IMR-90 (cell line): ENCODE measurements at regions not wholly inside any gene's neighbourhood (a gene's known extent, or its start where the extent isn't known, plus 50 kb on each side); places are given as distances from the start of the nearest gene placed in this dataset.
A peak's percentile ranks its signal among the peaks of the same experiment; 100 is the strongest.

Experiments used
- ATAC-seq: fragments of 200-7000 bp; cut with Tn5 transposase; 2 replicates; pipeline ENCODE4 v1.9.1; 2020; ENCODE audit warnings: low read depth, mild to moderate bottlenecking, moderate library complexity
- BruUV-seq: library from RNA; stranded (reverse); fragments of 400-500 nt; replicated peaks from 2 replicates; lab custom pipeline; 2021; lab: Mats Ljungman, UMichigan
- CTCF ChIA-PET: fragments of 300-600 bp; formaldehyde crosslinking; extraction: SDS; loops from one replicate; lab custom pipeline; 2021; ENCODE audit warnings: antibody characterized with exemption; lab: Yijun Ruan, JAX
- POLR2A ChIA-PET: fragments of 300-600 bp; sonication (Branson Sonifier 250); formaldehyde crosslinking; loops from one replicate; lab custom pipeline; 2022; ENCODE audit warnings: antibody characterized with exemption; ENCODE audit not compliant: unreplicated experiment; lab: Charles Lee
- DNase-seq: peaks from one replicate; pipeline ENCODE4 v3.0.0; 2013
- H2AFZ ChIP-seq: replicated peaks from 2 replicates; pipeline ENCODE3; 2013; ENCODE audit warnings: low read length, mild to moderate bottlenecking; ENCODE audit not compliant: poor library complexity
- H2AK5ac ChIP-seq: 2 replicates; pipeline ENCODE4 v1.6.1; 2013; ENCODE audit warnings: low read depth, low read length, inconsistent platforms
- H2AK9ac ChIP-seq: replicated peaks from 2 replicates; pipeline ENCODE3; 2013; ENCODE audit warnings: mild to moderate bottlenecking, low read depth, low read length, moderate library complexity; ENCODE audit not compliant: poor library complexity
- H2BK120ac ChIP-seq: 2 replicates; pipeline ENCODE4 v1.6.1; 2013; ENCODE audit warnings: low read depth, low read length, inconsistent platforms
- H2BK15ac ChIP-seq: 3 replicates; pipeline ENCODE4 v1.6.1; 2013; ENCODE audit warnings: low read depth, low read length, inconsistent platforms
- H2BK20ac ChIP-seq: 2 replicates; pipeline ENCODE4 v1.6.1; 2013; ENCODE audit warnings: low read depth, mild to moderate bottlenecking, inconsistent platforms, low read length, moderate library complexity
- H2BK5ac ChIP-seq: 2 replicates; pipeline ENCODE4 v1.6.1; 2013; ENCODE audit warnings: mild to moderate bottlenecking, low read depth, low read length, inconsistent platforms; ENCODE audit not compliant: poor library complexity, severe bottlenecking
- H3K14ac ChIP-seq: replicated peaks from 2 replicates; pipeline ENCODE4 v1.6.1; 2013; ENCODE audit warnings: low read depth, low read length, inconsistent platforms
- H3K18ac ChIP-seq: 2 replicates; pipeline ENCODE4 v1.6.1; 2013; ENCODE audit warnings: low read depth, low read length, control low read depth
- H3K23ac ChIP-seq: 2 replicates; pipeline ENCODE4 v1.6.1; 2013; ENCODE audit warnings: low read depth, low read length, inconsistent platforms
- H3K27ac ChIP-seq: 2 replicates; pipeline ENCODE4 v1.5.1; 2013; ENCODE audit warnings: mild to moderate bottlenecking, control low read depth, low read length; ENCODE audit not compliant: insufficient read depth
- H3K27me3 ChIP-seq: 2 replicates; pipeline ENCODE4 v1.6.1; 2013; ENCODE audit warnings: low read length; ENCODE audit not compliant: control insufficient read depth, insufficient read depth
- H3K36me3 ChIP-seq: 2 replicates; pipeline ENCODE4 v1.6.1; 2013; ENCODE audit warnings: low read length, mixed read lengths; ENCODE audit not compliant: control insufficient read depth, insufficient read depth
- H3K4ac ChIP-seq: 2 replicates; pipeline ENCODE4 v1.6.1; 2013; ENCODE audit warnings: low read depth, low read length, inconsistent platforms
- H3K4me1 ChIP-seq: 2 replicates; pipeline ENCODE4 v1.6.1; 2013; ENCODE audit warnings: low read length, mixed read lengths; ENCODE audit not compliant: control insufficient read depth, insufficient read depth
- H3K4me2 ChIP-seq: 2 replicates; pipeline ENCODE4 v1.6.1; 2013; ENCODE audit warnings: low read depth, mild to moderate bottlenecking, control low read depth, low read length, moderate library complexity
- H3K4me3 ChIP-seq: 2 replicates; pipeline ENCODE4 v1.5.1; 2013; ENCODE audit warnings: low read depth, mild to moderate bottlenecking, control low read depth, low read length, moderate library complexity; ENCODE audit not compliant: insufficient read depth
- H3K56ac ChIP-seq: 2 replicates; pipeline ENCODE4 v1.6.1; 2013; ENCODE audit warnings: low read length, inconsistent platforms; ENCODE audit not compliant: insufficient read depth; ENCODE audit errors: extremely low read depth
- H3K79me1 ChIP-seq, 2 experiments: 2 replicates each; pipeline ENCODE4 v1.6.1; 2013; ENCODE audit warnings: low read length in 2 of 2, inconsistent platforms in 1 of 2, low read depth in 1 of 2
- H3K9ac ChIP-seq: 2 replicates; pipeline ENCODE4 v1.6.1; 2013; ENCODE audit warnings: low read depth, low read length, control low read depth
- H3K9me1 ChIP-seq: 2 replicates; pipeline ENCODE4 v1.6.1; 2013; ENCODE audit warnings: low read length, inconsistent platforms; ENCODE audit not compliant: insufficient read depth
- H3K9me3 ChIP-seq: 2 replicates; pipeline ENCODE4 v1.6.1; 2013; ENCODE audit warnings: low read length; ENCODE audit not compliant: control insufficient read depth, insufficient read depth
- H4K20me1 ChIP-seq: 2 replicates; pipeline ENCODE4 v1.6.1; 2013; ENCODE audit warnings: low read length, inconsistent platforms; ENCODE audit not compliant: insufficient read depth
- H4K5ac ChIP-seq: 2 replicates; pipeline ENCODE4 v1.6.1; 2013; ENCODE audit warnings: mild to moderate bottlenecking, low read depth, low read length, control low read depth
- H4K8ac ChIP-seq, 2 experiments: 2 replicates each; pipeline ENCODE4 v1.6.1; 2013; ENCODE audit warnings: low read depth in 2 of 2, low read length in 2 of 2, control low read depth in 1 of 2, inconsistent platforms in 1 of 2
- H4K91ac ChIP-seq: 2 replicates; pipeline ENCODE4 v1.6.1; 2013; ENCODE audit warnings: low read depth, low read length, inconsistent platforms; ENCODE audit not compliant: insufficient read depth
- BHLHE40 ChIP-seq: fragments of 150-350 bp; IDR thresholded peaks from 2 replicates; pipeline ENCODE4 v1.6.1; 2016; ENCODE audit warnings: mild to moderate bottlenecking, low read depth, low read length
- CEBPB ChIP-seq: IDR thresholded peaks from 2 replicates; pipeline ENCODE4 v1.6.1; 2012; ENCODE audit warnings: low read depth, low read length, improper control_type of control experiment
- FOS ChIP-seq: fragments of 150-350 bp; IDR thresholded peaks from 2 replicates; pipeline ENCODE4 v1.6.1; 2016; ENCODE audit warnings: low read depth, low read length
- MAFK ChIP-seq: IDR thresholded peaks from 2 replicates; pipeline ENCODE4 v1.6.1; 2012; ENCODE audit warnings: low read depth, low read length, improper control_type of control experiment
- MXI1 ChIP-seq: IDR thresholded peaks from 2 replicates; pipeline ENCODE4 v1.6.1; 2012; ENCODE audit warnings: low read depth, mild to moderate bottlenecking, low read length, moderate library complexity, borderline replicate concordance
- NFE2L2 ChIP-seq: fragments of 150-350 bp; IDR thresholded peaks from 2 replicates; pipeline ENCODE4 v1.6.1; 2016; ENCODE audit warnings: low read depth, mild to moderate bottlenecking, low read length
- POLR2A ChIP-seq: IDR thresholded peaks from 2 replicates; pipeline ENCODE4 v1.6.1; 2012; ENCODE audit warnings: mild to moderate bottlenecking, low read depth, low read length
- RAD21 ChIP-seq: IDR thresholded peaks from 2 replicates; pipeline ENCODE4 v1.6.1; 2012; ENCODE audit warnings: low read length, improper control_type of control experiment
- RFX5 ChIP-seq: IDR thresholded peaks from 2 replicates; pipeline ENCODE4 v1.8.0; 2012; ENCODE audit warnings: low read depth, mild to moderate bottlenecking, low read length, moderate library complexity
- WGBS, 2 experiments: methylation state at CpG; one replicate each; pipeline versions ENCODE4 v1.1.5 to v1.1.7; 2013; ENCODE audit warnings: missing lambda C conversion rate in 2 of 2; ENCODE audit not compliant: insufficient read length in 1 of 2; ENCODE audit errors: extremely low coverage in 2 of 2; 5-methylcytosine and 5-hydroxymethylcytosine counted together
- dilution Hi-C: fragments of 300-500 bp; cut with HindIII; formaldehyde crosslinking; loops from one replicate; pipeline ENCODE4 v1.14.3; 2018; ENCODE audit warnings: low sequenced_read_pairs; ENCODE audit not compliant: unreplicated experiment
- in situ Hi-C: fragments of 300-500 bp; cut with MboI; formaldehyde crosslinking; loops from 3 replicates; pipeline ENCODE4 v1.14.3; 2019; ENCODE audit warnings: low sequenced_read_pairs, inconsistent platforms, mixed read lengths
- intact Hi-C: fragments of 100-400 bp; cut with micrococcal nuclease; formaldehyde crosslinking; loops from 2 replicates; pipeline ENCODE4 v1.10.0; 2022
- TF ChIP-seq, protein P1 (sequence below): fragments of 150-350 bp; IDR thresholded peaks from 2 replicates; pipeline ENCODE4 v1.6.1; 2016; ENCODE audit warnings: low read depth, mild to moderate bottlenecking, low read length, moderate library complexity, borderline replicate concordance

DNA sequence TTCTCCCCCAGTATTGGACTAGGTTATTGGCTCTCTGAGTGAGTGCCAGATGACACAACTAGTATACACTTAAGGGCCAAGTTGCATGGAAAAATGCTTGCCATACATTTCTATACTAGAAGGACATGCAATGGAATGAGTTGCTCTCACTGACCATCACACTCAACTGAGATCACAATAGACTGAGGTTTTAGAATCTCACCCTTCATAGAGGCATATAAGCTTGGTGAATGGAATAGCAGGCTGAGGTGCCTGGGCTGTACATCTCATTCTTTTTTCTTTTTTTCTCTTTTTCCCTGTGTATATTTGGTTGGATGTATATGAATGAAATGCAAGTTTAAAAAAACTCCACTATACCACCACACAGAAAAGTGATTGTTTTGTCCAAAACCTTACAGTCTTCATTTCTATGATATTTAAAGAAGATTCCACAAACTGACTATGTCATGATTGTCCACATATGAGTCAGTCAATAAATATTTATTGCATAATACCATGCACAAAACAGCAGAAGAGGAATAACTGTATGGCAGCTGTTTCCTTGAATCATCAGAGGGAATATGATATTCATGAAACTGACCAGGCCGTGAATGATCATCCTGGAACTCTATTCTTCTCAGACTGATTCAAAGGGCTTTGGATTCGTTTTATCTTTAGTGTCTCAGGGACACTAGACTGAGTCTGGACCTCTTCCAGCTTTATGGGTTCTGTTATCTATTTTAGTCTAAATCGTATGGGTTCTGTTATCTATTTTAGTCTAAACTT is 122.6 kb upstream of the STK17B start:
- Histone ChIP-seq H3K79me1 (no peaks in the 10 kb centered on the region), H4K8ac (peak overlapping the region in 1 of 2 experiments; percentile 64; a peak in 2 of 4 replicates), H3K4me1 (peaks cover 11% of the 10 kb centered on the region), H2AFZ (no peak overlapping the region), H2AK9ac (no peak overlapping the region), H4K20me1 (no peaks in the 10 kb centered on the region), H3K9me1 (peaks cover 15% of the 10 kb centered on the region), H2BK20ac (peak overlapping the region; percentile 87), H3K27ac (peak overlapping the region; percentile 45; the same call in 1 of the 2 replicates), H3K14ac (peak overlapping the region; percentile 31), H3K9ac (no peak overlapping the region), H3K18ac (peak overlapping the region; percentile 66; the same call in 1 of the 2 replicates), H3K4me3 (no peak overlapping the region), H4K5ac (peak overlapping the region; percentile 69; the same call in 1 of the 2 replicates), H3K9me3 (no peaks in the 10 kb centered on the region), H2AK5ac (peak overlapping the region; percentile 41), H3K36me3 (no peaks in the 10 kb centered on the region), H3K4me2 (peak overlapping the region; percentile 37; the same call in 1 of the 2 replicates), H2BK15ac (peak overlapping the region; percentile 16; the same call in 1 of the 3 replicates), H2BK5ac (peak overlapping the region; percentile 92), H3K23ac (no peak overlapping the region; the same call in 1 of the 2 replicates), H3K4ac (peak overlapping the region; percentile 78; the same call in 1 of the 2 replicates), H2BK120ac (peak overlapping the region; percentile 93), H3K27me3 (no peaks in the 10 kb centered on the region), H3K56ac (peak overlapping the region; percentile 53; the same call in 1 of the 2 replicates), H4K91ac (peak overlapping the region; percentile 50)
- in situ Hi-C loops: loop anchor here (10.0 kb wide), 1 partner anchor 461 kb away; no protein-coding TSS in a partner anchor
- TF ChIP-seq CEBPB (peak; percentile 99), FOS (peak; percentile 90), POLR2A (no peak), RAD21 (0 out of 2 replicates have a peak, but pooled peaks have one; percentile 11), MAFK (peak; percentile 37), RFX5 (no peak), BHLHE40 (peak; percentile 26; the same call in 1 of the 2 replicates), NFE2L2 (peak; percentile 39; the same call in 1 of the 2 replicates), MXI1 (no peak)
- TF ChIP-seq, protein P1, sequence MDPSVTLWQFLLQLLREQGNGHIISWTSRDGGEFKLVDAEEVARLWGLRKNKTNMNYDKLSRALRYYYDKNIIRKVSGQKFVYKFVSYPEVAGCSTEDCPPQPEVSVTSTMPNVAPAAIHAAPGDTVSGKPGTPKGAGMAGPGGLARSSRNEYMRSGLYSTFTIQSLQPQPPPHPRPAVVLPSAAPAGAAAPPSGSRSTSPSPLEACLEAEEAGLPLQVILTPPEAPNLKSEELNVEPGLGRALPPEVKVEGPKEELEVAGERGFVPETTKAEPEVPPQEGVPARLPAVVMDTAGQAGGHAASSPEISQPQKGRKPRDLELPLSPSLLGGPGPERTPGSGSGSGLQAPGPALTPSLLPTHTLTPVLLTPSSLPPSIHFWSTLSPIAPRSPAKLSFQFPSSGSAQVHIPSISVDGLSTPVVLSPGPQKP: no peak
- ChIA-PET POLR2A (interaction anchor here (0.6 kb wide), 1 partner anchor 245 kb away, joined by 3 read pairs; no protein-coding TSS in a partner anchor), CTCF (interaction anchor here (1.0 kb wide), 1 partner anchor 60 kb away, joined by 3 read pairs; no protein-coding TSS in a partner anchor)
- peak; percentile 96 for DNase-seq
- dilution Hi-C loops: no loop called here
- ATAC-seq: peak; percentile 89
- no TSS peak for BruUV-seq
- intact Hi-C loops: loop anchor here (1.0 to 5.0 kb wide), 2 partner anchors 127 to 216 kb away; no protein-coding TSS in a partner anchor
- no CpG with 5 or more reads among the region's 3 CpGs for WGBS, 2 experiments
